GM12892 (cell line): ENCODE measurements at regions not wholly inside any gene's neighbourhood (a gene's known extent, or its start where the extent isn't known, plus 50 kb on each side); places are given as distances from the start of the nearest gene placed in this dataset.
"Not testable (repeated sequence)": the region's sequence is repeated elsewhere in the genome, so short reads cannot be mapped to it uniquely, and the experiment has no call there.

Source experiments
- POLR2A ChIP-seq: IDR thresholded peaks from 2 replicates; pipeline ENCODE4 v1.6.1; 2011; ENCODE audit warnings: low read depth, low read length, control low read depth
- TAF1 ChIP-seq: IDR thresholded peaks from 2 replicates; pipeline ENCODE4 v1.6.1; 2011; ENCODE audit warnings: low read depth, mild to moderate bottlenecking, control low read depth, low read length, borderline replicate concordance

DNA sequence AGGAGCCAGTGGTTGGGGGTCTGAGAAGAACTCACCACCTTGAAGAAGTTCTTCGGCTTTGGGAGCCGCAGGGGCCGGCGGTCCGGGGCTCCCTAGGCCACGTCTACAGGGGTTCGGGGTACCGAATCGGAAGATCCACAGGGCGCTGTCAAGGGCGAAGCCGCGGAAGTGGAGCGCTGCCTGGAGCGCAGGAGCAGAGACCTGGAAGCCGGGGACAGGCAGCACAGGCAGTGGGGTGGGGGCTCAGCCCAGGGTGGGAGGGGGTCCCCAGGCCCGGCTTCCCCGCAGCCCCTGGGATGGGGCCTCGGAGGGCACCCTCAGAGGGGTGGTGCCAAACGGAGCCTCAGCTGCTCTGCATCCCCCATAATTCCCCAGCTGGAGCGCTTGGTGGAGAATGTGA lies 93.5 kb upstream of the THOC3 start:
- TF ChIP-seq POLR2A, TAF1: not testable (repeated sequence)
